ENCODE measurements at regions not wholly inside any gene's neighbourhood (a gene's known extent, or its start where the extent isn't known, plus 50 kb on each side); places are given as distances from the start of the nearest gene placed in this dataset.

DNA sequence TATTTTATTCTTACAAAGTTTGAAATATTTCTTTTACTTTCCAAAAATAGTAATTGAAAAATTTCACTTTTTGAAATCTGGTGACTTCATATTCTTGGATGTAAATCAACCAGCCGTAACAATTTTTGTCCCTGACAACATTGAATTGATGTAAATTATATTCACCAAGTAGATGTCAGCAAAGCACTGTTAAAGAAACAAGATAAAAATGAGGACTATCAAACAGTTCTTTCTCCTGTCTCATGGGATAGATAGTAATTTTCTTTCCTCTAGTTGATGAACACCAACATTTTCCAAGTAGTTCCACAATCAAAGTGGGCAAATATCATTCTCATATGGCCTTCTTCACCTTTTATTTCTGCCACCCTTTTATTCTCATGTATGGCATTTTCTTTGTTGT lies 1461.9 kb downstream of the MAT2B start:
- Mint-ChIP-seq H3K36me3 (peaks cover 26% of the 10 kb centered on the region), H3K4me1 (no peaks in the 10 kb centered on the region), H3K27ac (no peak overlapping the region), H3K4me3 (no peak overlapping the region), H3K27me3 (ENCODE audit: low read depth) (no peaks in the 10 kb centered on the region), H3K9me3 (peaks cover 19% of the 10 kb centered on the region)
- ATAC-seq (no peak), DNase-seq (ENCODE audit: low spot score) (no peak)
- CTCF ChIA-PET, result interaction anchor here (1.4 kb wide), 1 partner anchor 8 kb away, joined by 3 read pairs; no protein-coding TSS in a partner anchor
- TF ChIP-seq ZNF263 (CRISPR knock-in tag; IDR thresholded peaks at IDR 0.05; ENCODE audit: low read depth) (no peak), RORB (CRISPR knock-in tag; IDR thresholded peaks at IDR 0.05) (no peak), OVOL2 (CRISPR knock-in tag; IDR thresholded peaks at IDR 0.05; ENCODE audit: borderline replicate concordance) (no peak), SMAD4 (CRISPR knock-in tag; IDR thresholded peaks at IDR 0.05) (no peak), GTF2I (CRISPR knock-in tag; conservative IDR thresholded peaks at IDR 0.05) (no peak)
- TF ChIP-seq, protein P1, sequence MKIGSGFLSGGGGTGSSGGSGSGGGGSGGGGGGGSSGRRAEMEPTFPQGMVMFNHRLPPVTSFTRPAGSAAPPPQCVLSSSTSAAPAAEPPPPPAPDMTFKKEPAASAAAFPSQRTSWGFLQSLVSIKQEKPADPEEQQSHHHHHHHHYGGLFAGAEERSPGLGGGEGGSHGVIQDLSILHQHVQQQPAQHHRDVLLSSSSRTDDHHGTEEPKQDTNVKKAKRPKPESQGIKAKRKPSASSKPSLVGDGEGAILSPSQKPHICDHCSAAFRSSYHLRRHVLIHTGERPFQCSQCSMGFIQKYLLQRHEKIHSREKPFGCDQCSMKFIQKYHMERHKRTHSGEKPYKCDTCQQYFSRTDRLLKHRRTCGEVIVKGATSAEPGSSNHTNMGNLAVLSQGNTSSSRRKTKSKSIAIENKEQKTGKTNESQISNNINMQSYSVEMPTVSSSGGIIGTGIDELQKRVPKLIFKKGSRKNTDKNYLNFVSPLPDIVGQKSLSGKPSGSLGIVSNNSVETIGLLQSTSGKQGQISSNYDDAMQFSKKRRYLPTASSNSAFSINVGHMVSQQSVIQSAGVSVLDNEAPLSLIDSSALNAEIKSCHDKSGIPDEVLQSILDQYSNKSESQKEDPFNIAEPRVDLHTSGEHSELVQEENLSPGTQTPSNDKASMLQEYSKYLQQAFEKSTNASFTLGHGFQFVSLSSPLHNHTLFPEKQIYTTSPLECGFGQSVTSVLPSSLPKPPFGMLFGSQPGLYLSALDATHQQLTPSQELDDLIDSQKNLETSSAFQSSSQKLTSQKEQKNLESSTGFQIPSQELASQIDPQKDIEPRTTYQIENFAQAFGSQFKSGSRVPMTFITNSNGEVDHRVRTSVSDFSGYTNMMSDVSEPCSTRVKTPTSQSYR (CRISPR knock-in tag; IDR thresholded peaks at IDR 0.05), result no peak
- TF ChIP-seq, protein P2, sequence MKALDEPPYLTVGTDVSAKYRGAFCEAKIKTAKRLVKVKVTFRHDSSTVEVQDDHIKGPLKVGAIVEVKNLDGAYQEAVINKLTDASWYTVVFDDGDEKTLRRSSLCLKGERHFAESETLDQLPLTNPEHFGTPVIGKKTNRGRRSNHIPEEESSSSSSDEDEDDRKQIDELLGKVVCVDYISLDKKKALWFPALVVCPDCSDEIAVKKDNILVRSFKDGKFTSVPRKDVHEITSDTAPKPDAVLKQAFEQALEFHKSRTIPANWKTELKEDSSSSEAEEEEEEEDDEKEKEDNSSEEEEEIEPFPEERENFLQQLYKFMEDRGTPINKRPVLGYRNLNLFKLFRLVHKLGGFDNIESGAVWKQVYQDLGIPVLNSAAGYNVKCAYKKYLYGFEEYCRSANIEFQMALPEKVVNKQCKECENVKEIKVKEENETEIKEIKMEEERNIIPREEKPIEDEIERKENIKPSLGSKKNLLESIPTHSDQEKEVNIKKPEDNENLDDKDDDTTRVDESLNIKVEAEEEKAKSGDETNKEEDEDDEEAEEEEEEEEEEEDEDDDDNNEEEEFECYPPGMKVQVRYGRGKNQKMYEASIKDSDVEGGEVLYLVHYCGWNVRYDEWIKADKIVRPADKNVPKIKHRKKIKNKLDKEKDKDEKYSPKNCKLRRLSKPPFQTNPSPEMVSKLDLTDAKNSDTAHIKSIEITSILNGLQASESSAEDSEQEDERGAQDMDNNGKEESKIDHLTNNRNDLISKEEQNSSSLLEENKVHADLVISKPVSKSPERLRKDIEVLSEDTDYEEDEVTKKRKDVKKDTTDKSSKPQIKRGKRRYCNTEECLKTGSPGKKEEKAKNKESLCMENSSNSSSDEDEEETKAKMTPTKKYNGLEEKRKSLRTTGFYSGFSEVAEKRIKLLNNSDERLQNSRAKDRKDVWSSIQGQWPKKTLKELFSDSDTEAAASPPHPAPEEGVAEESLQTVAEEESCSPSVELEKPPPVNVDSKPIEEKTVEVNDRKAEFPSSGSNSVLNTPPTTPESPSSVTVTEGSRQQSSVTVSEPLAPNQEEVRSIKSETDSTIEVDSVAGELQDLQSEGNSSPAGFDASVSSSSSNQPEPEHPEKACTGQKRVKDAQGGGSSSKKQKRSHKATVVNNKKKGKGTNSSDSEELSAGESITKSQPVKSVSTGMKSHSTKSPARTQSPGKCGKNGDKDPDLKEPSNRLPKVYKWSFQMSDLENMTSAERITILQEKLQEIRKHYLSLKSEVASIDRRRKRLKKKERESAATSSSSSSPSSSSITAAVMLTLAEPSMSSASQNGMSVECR (CRISPR knock-in tag; IDR thresholded peaks at IDR 0.05; ENCODE audit: borderline replicate concordance), result no peak
- TF ChIP-seq, protein P3, sequence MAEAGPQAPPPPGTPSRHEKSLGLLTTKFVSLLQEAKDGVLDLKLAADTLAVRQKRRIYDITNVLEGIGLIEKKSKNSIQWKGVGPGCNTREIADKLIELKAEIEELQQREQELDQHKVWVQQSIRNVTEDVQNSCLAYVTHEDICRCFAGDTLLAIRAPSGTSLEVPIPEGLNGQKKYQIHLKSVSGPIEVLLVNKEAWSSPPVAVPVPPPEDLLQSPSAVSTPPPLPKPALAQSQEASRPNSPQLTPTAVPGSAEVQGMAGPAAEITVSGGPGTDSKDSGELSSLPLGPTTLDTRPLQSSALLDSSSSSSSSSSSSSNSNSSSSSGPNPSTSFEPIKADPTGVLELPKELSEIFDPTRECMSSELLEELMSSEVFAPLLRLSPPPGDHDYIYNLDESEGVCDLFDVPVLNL (CRISPR knock-in tag; IDR thresholded peaks at IDR 0.05; ENCODE audit: borderline replicate concordance, low read depth), result no peak
- TF ChIP-seq, protein P4, sequence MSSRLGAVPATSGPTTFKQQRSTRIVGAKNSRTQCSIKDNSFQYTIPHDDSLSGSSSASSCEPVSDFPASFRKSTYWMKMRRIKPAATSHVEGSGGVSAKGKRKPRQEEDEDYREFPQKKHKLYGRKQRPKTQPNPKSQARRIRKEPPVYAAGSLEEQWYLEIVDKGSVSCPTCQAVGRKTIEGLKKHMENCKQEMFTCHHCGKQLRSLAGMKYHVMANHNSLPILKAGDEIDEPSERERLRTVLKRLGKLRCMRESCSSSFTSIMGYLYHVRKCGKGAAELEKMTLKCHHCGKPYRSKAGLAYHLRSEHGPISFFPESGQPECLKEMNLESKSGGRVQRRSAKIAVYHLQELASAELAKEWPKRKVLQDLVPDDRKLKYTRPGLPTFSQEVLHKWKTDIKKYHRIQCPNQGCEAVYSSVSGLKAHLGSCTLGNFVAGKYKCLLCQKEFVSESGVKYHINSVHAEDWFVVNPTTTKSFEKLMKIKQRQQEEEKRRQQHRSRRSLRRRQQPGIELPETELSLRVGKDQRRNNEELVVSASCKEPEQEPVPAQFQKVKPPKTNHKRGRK (CRISPR knock-in tag; IDR thresholded peaks at IDR 0.05; ENCODE audit: borderline replicate concordance), result no peak
- TF ChIP-seq, protein P5, sequence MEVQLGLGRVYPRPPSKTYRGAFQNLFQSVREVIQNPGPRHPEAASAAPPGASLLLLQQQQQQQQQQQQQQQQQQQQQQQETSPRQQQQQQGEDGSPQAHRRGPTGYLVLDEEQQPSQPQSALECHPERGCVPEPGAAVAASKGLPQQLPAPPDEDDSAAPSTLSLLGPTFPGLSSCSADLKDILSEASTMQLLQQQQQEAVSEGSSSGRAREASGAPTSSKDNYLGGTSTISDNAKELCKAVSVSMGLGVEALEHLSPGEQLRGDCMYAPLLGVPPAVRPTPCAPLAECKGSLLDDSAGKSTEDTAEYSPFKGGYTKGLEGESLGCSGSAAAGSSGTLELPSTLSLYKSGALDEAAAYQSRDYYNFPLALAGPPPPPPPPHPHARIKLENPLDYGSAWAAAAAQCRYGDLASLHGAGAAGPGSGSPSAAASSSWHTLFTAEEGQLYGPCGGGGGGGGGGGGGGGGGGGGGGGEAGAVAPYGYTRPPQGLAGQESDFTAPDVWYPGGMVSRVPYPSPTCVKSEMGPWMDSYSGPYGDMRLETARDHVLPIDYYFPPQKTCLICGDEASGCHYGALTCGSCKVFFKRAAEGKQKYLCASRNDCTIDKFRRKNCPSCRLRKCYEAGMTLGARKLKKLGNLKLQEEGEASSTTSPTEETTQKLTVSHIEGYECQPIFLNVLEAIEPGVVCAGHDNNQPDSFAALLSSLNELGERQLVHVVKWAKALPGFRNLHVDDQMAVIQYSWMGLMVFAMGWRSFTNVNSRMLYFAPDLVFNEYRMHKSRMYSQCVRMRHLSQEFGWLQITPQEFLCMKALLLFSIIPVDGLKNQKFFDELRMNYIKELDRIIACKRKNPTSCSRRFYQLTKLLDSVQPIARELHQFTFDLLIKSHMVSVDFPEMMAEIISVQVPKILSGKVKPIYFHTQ (CRISPR knock-in tag; IDR thresholded peaks at IDR 0.05), result no peak
- TF ChIP-seq, protein P6, sequence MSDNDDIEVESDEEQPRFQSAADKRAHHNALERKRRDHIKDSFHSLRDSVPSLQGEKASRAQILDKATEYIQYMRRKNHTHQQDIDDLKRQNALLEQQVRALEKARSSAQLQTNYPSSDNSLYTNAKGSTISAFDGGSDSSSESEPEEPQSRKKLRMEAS (CRISPR knock-in tag; IDR thresholded peaks at IDR 0.05), result no peak
- TF ChIP-seq, protein P7, sequence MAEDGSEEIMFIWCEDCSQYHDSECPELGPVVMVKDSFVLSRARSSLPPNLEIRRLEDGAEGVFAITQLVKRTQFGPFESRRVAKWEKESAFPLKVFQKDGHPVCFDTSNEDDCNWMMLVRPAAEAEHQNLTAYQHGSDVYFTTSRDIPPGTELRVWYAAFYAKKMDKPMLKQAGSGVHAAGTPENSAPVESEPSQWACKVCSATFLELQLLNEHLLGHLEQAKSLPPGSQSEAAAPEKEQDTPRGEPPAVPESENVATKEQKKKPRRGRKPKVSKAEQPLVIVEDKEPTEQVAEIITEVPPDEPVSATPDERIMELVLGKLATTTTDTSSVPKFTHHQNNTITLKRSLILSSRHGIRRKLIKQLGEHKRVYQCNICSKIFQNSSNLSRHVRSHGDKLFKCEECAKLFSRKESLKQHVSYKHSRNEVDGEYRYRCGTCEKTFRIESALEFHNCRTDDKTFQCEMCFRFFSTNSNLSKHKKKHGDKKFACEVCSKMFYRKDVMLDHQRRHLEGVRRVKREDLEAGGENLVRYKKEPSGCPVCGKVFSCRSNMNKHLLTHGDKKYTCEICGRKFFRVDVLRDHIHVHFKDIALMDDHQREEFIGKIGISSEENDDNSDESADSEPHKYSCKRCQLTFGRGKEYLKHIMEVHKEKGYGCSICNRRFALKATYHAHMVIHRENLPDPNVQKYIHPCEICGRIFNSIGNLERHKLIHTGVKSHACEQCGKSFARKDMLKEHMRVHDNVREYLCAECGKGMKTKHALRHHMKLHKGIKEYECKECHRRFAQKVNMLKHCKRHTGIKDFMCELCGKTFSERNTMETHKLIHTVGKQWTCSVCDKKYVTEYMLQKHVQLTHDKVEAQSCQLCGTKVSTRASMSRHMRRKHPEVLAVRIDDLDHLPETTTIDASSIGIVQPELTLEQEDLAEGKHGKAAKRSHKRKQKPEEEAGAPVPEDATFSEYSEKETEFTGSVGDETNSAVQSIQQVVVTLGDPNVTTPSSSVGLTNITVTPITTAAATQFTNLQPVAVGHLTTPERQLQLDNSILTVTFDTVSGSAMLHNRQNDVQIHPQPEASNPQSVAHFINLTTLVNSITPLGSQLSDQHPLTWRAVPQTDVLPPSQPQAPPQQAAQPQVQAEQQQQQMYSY (CRISPR knock-in tag; IDR thresholded peaks at IDR 0.05), result no peak
- POLR2A ChIA-PET, result no interaction called here
